ENCODE measurements at regions not wholly inside any gene's neighbourhood (a gene's known extent, or its start where the extent isn't known, plus 50 kb on each side); places are given as distances from the start of the nearest gene placed in this dataset.

GRCh38 chr10:4477664-4478063 lies 348.3 kb upstream of the AKR1E2 start:
- FAIRE-seq (no peak), ATAC-seq (no peak), DNase-seq (ENCODE audit: extremely low read depth in 1 of 4, low spot score in 3 of 4) (no peak)
- ChIA-PET POLR2A (no interaction called here), CTCF (ENCODE audit: low intra/inter-chr PET ratio) (no interaction called here)
- H2AFZ ChIP-seq (ENCODE audit: low read depth, low read length), result no peak overlapping the region
- BruUV-seq (replicated peaks), result no TSS peak
- H3K4me3 ChIP-seq, result no peak overlapping the region
- H3K27me3 ChIP-seq (ENCODE audit: control insufficient read depth in 2 of 2, insufficient read depth in 2 of 2, low read length in 2 of 2), result peaks cover 0 to 20% of the 10 kb centered on the region in 2 experiments; a peak in 2 of 5 replicates
- no peaks in the 10 kb centered on the region for H3K36me3 ChIP-seq (ENCODE audit: control insufficient read depth, insufficient read depth, low read length)
- H3K4me2 ChIP-seq (ENCODE audit: insufficient read depth, low read length), result no peak overlapping the region
- H3K4me1 ChIP-seq (replicated peaks in 1 of 2; ENCODE audit: control insufficient read depth in 2 of 2, insufficient read depth in 2 of 2, low read length in 2 of 2), result no peaks in the 10 kb centered on the region
- intact Hi-C loops (cut with micrococcal nuclease), result no loop called here
- H3K79me2 ChIP-seq (ENCODE audit: control insufficient read depth, insufficient read depth, low read length), result no peaks in the 10 kb centered on the region
- no peak for TF ChIP-seq CAMTA2 (CRISPR knock-in tag; conservative IDR thresholded peaks at IDR 0.05)
- TF ChIP-seq WHSC1 (IDR thresholded peaks at IDR 0.05; ENCODE audit: low read length), result no peak
- H3K27ac ChIP-seq (ENCODE audit: extremely low read depth, low read depth, low read length), result no peak overlapping the region
- H3K9me1 ChIP-seq (ENCODE audit: control insufficient read depth, insufficient read depth, low read length), result no peaks in the 10 kb centered on the region
- in situ Hi-C loops (cut with MboI), result no loop called here
- WGBS (ENCODE audit: insufficient coverage, low coverage, missing lambda C conversion rate), result 4% methylated on average over 3 of the region's 4 CpGs
- no peak overlapping the region for H3K9ac ChIP-seq (ENCODE audit: insufficient read depth in 1 of 2, low read depth in 2 of 2, low read length in 2 of 2)
- no peaks in the 10 kb centered on the region for H3K9me3 ChIP-seq (replicated peaks; ENCODE audit: control insufficient read depth, insufficient read depth, low read depth, low read length)
- H4K20me1 ChIP-seq (replicated peaks; ENCODE audit: control insufficient read depth, insufficient read depth, low read length), result no peaks in the 10 kb centered on the region; the same call in 1 of the 2 replicates

- CTCF ChIA-PET (ENCODE audit: low intra/inter-chr PET ratio), result no interaction called here
- Histone ChIP-seq H3K4me2 (ENCODE audit: insufficient read depth, low read length) (no peak overlapping the region), H3K36me3 (ENCODE audit: control insufficient read depth, insufficient read depth, low read length) (no peaks in the 10 kb centered on the region), H3K79me2 (ENCODE audit: control insufficient read depth, insufficient read depth, low read length) (no peaks in the 10 kb centered on the region), H3K4me3 (no peak overlapping the region), H3K27me3 (ENCODE audit: control insufficient read depth in 2 of 2, insufficient read depth in 2 of 2, low read length in 2 of 2) (peaks cover 0 to 20% of the 10 kb centered on the region in 2 experiments; a peak in 2 of 5 replicates), H3K9me3 (replicated peaks; ENCODE audit: control insufficient read depth, insufficient read depth, low read depth, low read length) (no peaks in the 10 kb centered on the region), H3K9ac (ENCODE audit: insufficient read depth in 1 of 2, low read depth in 2 of 2, low read length in 2 of 2) (no peak overlapping the region), H3K4me1 (replicated peaks in 1 of 2; ENCODE audit: control insufficient read depth in 2 of 2, insufficient read depth in 2 of 2, low read length in 2 of 2) (no peaks in the 10 kb centered on the region), H2AFZ (ENCODE audit: low read depth, low read length) (no peak overlapping the region), H3K27ac (ENCODE audit: extremely low read depth, low read depth, low read length) (no peak overlapping the region), H3K9me1 (ENCODE audit: control insufficient read depth, insufficient read depth, low read length) (no peaks in the 10 kb centered on the region), H4K20me1 (replicated peaks; ENCODE audit: control insufficient read depth, insufficient read depth, low read length) (no peaks in the 10 kb centered on the region; the same call in 1 of the 2 replicates)
- ATAC-seq (no peak), FAIRE-seq (no peak), DNase-seq (ENCODE audit: extremely low read depth in 1 of 4, low spot score in 3 of 4) (no peak)
- POLR2A ChIA-PET, result no interaction called here
- BruUV-seq (replicated peaks), result no TSS peak
- WGBS (ENCODE audit: insufficient coverage, low coverage, missing lambda C conversion rate), result 0% methylated on average over 12 of the region's 13 CpGs
- intact Hi-C loops (cut with micrococcal nuclease) (no loop called here), in situ Hi-C loops (cut with MboI) (no loop called here)
- TF ChIP-seq SMARCA4 (IDR thresholded peaks at IDR 0.05) (no peak), EGR1 (conservative IDR thresholded peaks at IDR 0.05) (no peak), CCNT2 (IDR thresholded peaks at IDR 0.05; ENCODE audit: borderline replicate concordance, extremely low read depth, insufficient read length, low read depth, low read length) (no peak), ZEB2 (IDR thresholded peaks at IDR 0.05) (no peak), TCF7 (IDR thresholded peaks at IDR 0.05; ENCODE audit: borderline replicate concordance) (no peak), ZSCAN32 (CRISPR knock-in tag; IDR thresholded peaks at IDR 0.05) (no peak), CEBPG (CRISPR knock-in tag; IDR thresholded peaks at IDR 0.05) (no peak), CEBPG (tag; conservative IDR thresholded peaks at IDR 0.05 in 1 of 2, IDR thresholded peaks at IDR 0.05 in 1 of 2) (no peak), JUNB (CRISPR knock-in tag; conservative IDR thresholded peaks at IDR 0.05) (no peak), ZNF696 (CRISPR knock-in tag; conservative IDR thresholded peaks at IDR 0.05) (no peak), CBX1 (IDR thresholded peaks at IDR 0.05; ENCODE audit: low read depth) (no peak), MNT (conservative IDR thresholded peaks at IDR 0.05) (no peak), NR0B1 (IDR thresholded peaks at IDR 0.05; ENCODE audit: partially characterized antibody) (no peak)
Measured at GRCh38 chr10:4475827-4476490, 350.0 kb upstream of the AKR1E2 start.

Measured in K562 (cell line).